Endometrium (tissue), 2 donors: ENCODE measurements at regions not wholly inside any gene's neighbourhood (a gene's known extent, or its start where the extent isn't known, plus 50 kb on each side); places are given as distances from the start of the nearest gene placed in this dataset.
"Not testable (repeated sequence)": the region's sequence is repeated elsewhere in the genome, so short reads cannot be mapped to it uniquely, and the experiment has no call there.

Experiments used
- FAIRE-seq: peaks from 2 replicates; lab custom pipeline; 2012; peaks lifted over from hg19 to GRCh38; lab: Jason Lieb, UNC
- donor health status: control.
- donor health status: control.

- FAIRE-seq = no peak
Measured at GRCh38 chr6:169406804-169407203, 153.2 kb upstream of the THBS2 start.

GRCh38 chr6:169406034-169406433, 152.4 kb upstream of the THBS2 start:
- FAIRE-seq = no peak

GRCh38 chr6:169404828-169405227, 151.2 kb upstream of the THBS2 start:
- FAIRE-seq = no peak

GRCh38 chr6:169398342-169399105, 144.9 kb upstream of the THBS2 start:
- FAIRE-seq = no peak

GRCh38 chr6:169397684-169398083, 144.0 kb upstream of the THBS2 start:
- no peak for FAIRE-seq

- FAIRE-seq = no peak
Measured at GRCh38 chr6:169396554-169397163, 143.0 kb upstream of the THBS2 start.

- not testable (repeated sequence) for FAIRE-seq
Measured at GRCh38 chr6:169396009-169396539, 142.4 kb upstream of the THBS2 start.

- FAIRE-seq = no peak
Measured at GRCh38 chr6:169395080-169395805, 141.6 kb upstream of the THBS2 start.

GRCh38 chr6:169393753-169394152, 140.1 kb upstream of the THBS2 start:
- no peak for FAIRE-seq

- no peak for FAIRE-seq
Measured at GRCh38 chr6:169391473-169392071, 137.9 kb upstream of the THBS2 start.

GRCh38 chr6:169388395-169389166, 134.9 kb upstream of the THBS2 start:
- peak; percentile 62 for FAIRE-seq

GRCh38 chr6:169387809-169388383, 134.2 kb upstream of the THBS2 start:
- no peak for FAIRE-seq

GRCh38 chr6:169386411-169387057, 132.9 kb upstream of the THBS2 start:
- no peak for FAIRE-seq

- no peak for FAIRE-seq
Measured at GRCh38 chr6:169385237-169385880, 131.7 kb upstream of the THBS2 start.

- no peak for FAIRE-seq
Measured at GRCh38 chr6:169384291-169384690, 130.6 kb upstream of the THBS2 start.

GRCh38 chr6:169383265-169383664, 129.6 kb upstream of the THBS2 start:
- FAIRE-seq = no peak

GRCh38 chr6:169382735-169383134, 129.1 kb upstream of the THBS2 start:
- no peak for FAIRE-seq

GRCh38 chr6:169381988-169382387, 128.3 kb upstream of the THBS2 start:
- no peak for FAIRE-seq

GRCh38 chr6:169380493-169380892, 126.8 kb upstream of the THBS2 start:
- FAIRE-seq = no peak

- no peak for FAIRE-seq
Measured at GRCh38 chr6:169379495-169380070, 125.9 kb upstream of the THBS2 start.
